ENCODE measurements at regions not wholly inside any gene's neighbourhood (a gene's known extent, or its start where the extent isn't known, plus 50 kb on each side); places are given as distances from the start of the nearest gene placed in this dataset.
"Not testable (repeated sequence)": the region's sequence is repeated elsewhere in the genome, so short reads cannot be mapped to it uniquely, and the experiment has no call there.

GRCh38 chr5:1719860-1720259 is 79.8 kb downstream of the MRPL36 start:
- ATAC-seq, result no peak
- TF ChIP-seq TSHZ2 (CRISPR knock-in tag; IDR thresholded peaks at IDR 0.05), result no peak
- TF ChIP-seq BACH2 (CRISPR knock-in tag; IDR thresholded peaks at IDR 0.05; ENCODE audit: borderline replicate concordance), result no peak
- no peak for TF ChIP-seq TOX (CRISPR knock-in tag; IDR thresholded peaks at IDR 0.05; ENCODE audit: borderline replicate concordance)
- no peak for TF ChIP-seq ZFP3 (CRISPR knock-in tag; IDR thresholded peaks at IDR 0.05)
- TF ChIP-seq ARNTL (CRISPR knock-in tag; IDR thresholded peaks at IDR 0.05; ENCODE audit: borderline replicate concordance, low read depth), result no peak
- TF ChIP-seq SNAI2 (CRISPR knock-in tag; IDR thresholded peaks at IDR 0.05), result no peak
- TF ChIP-seq POU6F1 (CRISPR knock-in tag; IDR thresholded peaks at IDR 0.05; ENCODE audit: borderline replicate concordance, low read depth), result no peak
- no peak for TF ChIP-seq ZC3H10 (CRISPR knock-in tag; IDR thresholded peaks at IDR 0.05)

GRCh38 chr5:1718669-1719068 is 81.0 kb downstream of the MRPL36 start:
- no peak for TF ChIP-seq ARNTL (CRISPR knock-in tag; IDR thresholded peaks at IDR 0.05; ENCODE audit: borderline replicate concordance, low read depth)
- no peak for TF ChIP-seq TSHZ2 (CRISPR knock-in tag; IDR thresholded peaks at IDR 0.05)
- no peak for TF ChIP-seq BACH2 (CRISPR knock-in tag; IDR thresholded peaks at IDR 0.05; ENCODE audit: borderline replicate concordance)
- TF ChIP-seq RARB (CRISPR knock-in tag; IDR thresholded peaks at IDR 0.05), result no peak
- no peak for TF ChIP-seq ESRRG (CRISPR knock-in tag; IDR thresholded peaks at IDR 0.05)
- no peak for TF ChIP-seq ISL1 (CRISPR knock-in tag; IDR thresholded peaks at IDR 0.05)
- no peak for TF ChIP-seq ZNF8 (CRISPR knock-in tag; IDR thresholded peaks at IDR 0.05)
- TF ChIP-seq POU6F1 (CRISPR knock-in tag; IDR thresholded peaks at IDR 0.05; ENCODE audit: borderline replicate concordance, low read depth), result no peak
- no peak for ATAC-seq

- not testable (repeated sequence) for ATAC-seq
These were observed 89.5 kb downstream of the MRPL36 start for GRCh38 chr5:1710091-1710490.

GRCh38 chr5:1709171-1709803 is 90.3 kb downstream of the MRPL36 start:
- no peak for ATAC-seq
- TF ChIP-seq TSHZ2 (CRISPR knock-in tag; IDR thresholded peaks at IDR 0.05) (no peak), BACH2 (CRISPR knock-in tag; IDR thresholded peaks at IDR 0.05; ENCODE audit: borderline replicate concordance) (no peak), CREB5 (CRISPR knock-in tag; IDR thresholded peaks at IDR 0.05; ENCODE audit: low read depth) (no peak), ZC3H10 (CRISPR knock-in tag; IDR thresholded peaks at IDR 0.05) (no peak), ZNF70 (CRISPR knock-in tag; IDR thresholded peaks at IDR 0.05) (no peak), POU6F1 (CRISPR knock-in tag; IDR thresholded peaks at IDR 0.05; ENCODE audit: borderline replicate concordance, low read depth) (no peak), CSDC2 (CRISPR knock-in tag; IDR thresholded peaks at IDR 0.05) (no peak), ISL1 (CRISPR knock-in tag; IDR thresholded peaks at IDR 0.05) (no peak), PPARA (CRISPR knock-in tag; IDR thresholded peaks at IDR 0.05; ENCODE audit: borderline replicate concordance) (no peak)
